ENCODE measurements at regions not wholly inside any gene's neighbourhood (a gene's known extent, or its start where the extent isn't known, plus 50 kb on each side); places are given as distances from the start of the nearest gene placed in this dataset.

- no peak for TF ChIP-seq CTCF (IDR thresholded peaks at IDR 0.05)
- no peak for TF ChIP-seq POLR2A (IDR thresholded peaks at IDR 0.05)
- TF ChIP-seq POLR2AphosphoS5 (IDR thresholded peaks at IDR 0.05) = no peak
Measured at GRCh38 chr9:27633764-27634163, 60.5 kb upstream of the C9orf72 start.

Measured in prostate gland (tissue), 2 donors.